ENCODE measurements at regions not wholly inside any gene's neighbourhood (a gene's known extent, or its start where the extent isn't known, plus 50 kb on each side); places are given as distances from the start of the nearest gene placed in this dataset.
"Not testable (repeated sequence)": the region's sequence is repeated elsewhere in the genome, so short reads cannot be mapped to it uniquely, and the experiment has no call there.

DNA sequence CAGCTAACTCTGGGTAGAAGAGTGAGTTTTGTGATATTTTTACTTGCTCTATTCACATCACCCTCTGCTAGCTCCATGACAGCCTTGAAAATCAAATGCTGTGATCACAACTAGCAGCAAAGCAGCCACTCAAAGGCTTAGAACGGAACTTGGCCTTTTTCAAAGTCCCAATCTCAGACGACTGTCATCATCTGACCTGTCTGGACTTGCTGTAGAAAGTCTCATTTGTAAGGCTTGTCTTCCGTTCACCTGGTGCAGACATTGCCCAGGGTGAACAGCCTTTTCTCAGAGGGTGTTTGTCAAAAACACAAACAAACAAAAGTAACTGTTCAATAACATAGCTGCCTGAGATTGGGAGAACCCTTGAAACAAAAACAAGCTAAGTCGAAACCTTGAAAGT, 458.9 kb upstream of the ADARB2 start:
- DNase-seq (ENCODE audit: low spot score) = no peak
- intact Hi-C loops (cut with micrococcal nuclease) = no loop called here
- no peaks in the 10 kb centered on the region for H3K4me1 Mint-ChIP-seq (ENCODE audit: low read depth)
- H3K36me3 Mint-ChIP-seq (ENCODE audit: low read depth) = no peaks in the 10 kb centered on the region
- no peaks in the 10 kb centered on the region for H3K27me3 Mint-ChIP-seq (ENCODE audit: low read depth)
- H3K4me3 Mint-ChIP-seq (ENCODE audit: low read depth) = no peak overlapping the region
- peaks cover 4% of the 10 kb centered on the region for H3K9me3 Mint-ChIP-seq
- no peak overlapping the region for H3K27ac Mint-ChIP-seq

GRCh38 chr10:2189356-2189755, 452.0 kb upstream of the ADARB2 start:
- DNase-seq (ENCODE audit: low spot score); H3K27me3 Mint-ChIP-seq (ENCODE audit: low read depth); H3K4me3 Mint-ChIP-seq (ENCODE audit: low read depth); H3K27ac Mint-ChIP-seq; H3K36me3 Mint-ChIP-seq (ENCODE audit: low read depth); intact Hi-C loops (cut with micrococcal nuclease); H3K9me3 Mint-ChIP-seq; H3K4me1 Mint-ChIP-seq (ENCODE audit: low read depth): not testable (repeated sequence)

GRCh38 chr10:2188371-2188770, 451.0 kb upstream of the ADARB2 start:
- Mint-ChIP-seq H3K4me1 (ENCODE audit: low read depth) (no peaks in the 10 kb centered on the region), H3K27ac (no peak overlapping the region), H3K4me3 (ENCODE audit: low read depth) (no peak overlapping the region), H3K9me3 (no peaks in the 10 kb centered on the region), H3K36me3 (ENCODE audit: low read depth) (no peaks in the 10 kb centered on the region), H3K27me3 (ENCODE audit: low read depth) (no peaks in the 10 kb centered on the region)
- DNase-seq (ENCODE audit: low spot score) = no peak
- intact Hi-C loops (cut with micrococcal nuclease) = no loop called here

DNA sequence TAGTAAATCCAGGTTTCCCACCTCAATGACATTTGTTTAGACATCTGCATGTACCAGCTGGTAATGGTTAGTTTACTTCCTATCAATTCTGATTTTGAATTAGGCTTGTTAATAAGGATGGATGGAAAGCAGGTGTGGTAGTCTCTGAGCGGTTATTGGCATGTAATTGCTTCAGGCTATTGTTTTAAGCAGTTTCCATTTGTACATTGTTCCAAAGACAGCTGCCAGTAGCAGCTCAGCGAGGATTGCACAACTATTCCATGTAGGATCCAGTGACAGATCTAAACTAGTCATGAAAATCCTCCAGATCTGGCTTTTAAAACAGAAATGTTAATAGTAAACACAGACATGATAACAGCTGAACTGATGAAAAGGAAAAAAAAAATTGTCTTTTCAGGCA, 436.0 kb upstream of the ADARB2 start:
- intact Hi-C loops (cut with micrococcal nuclease) = no loop called here
- no peak overlapping the region for H3K4me3 Mint-ChIP-seq (ENCODE audit: low read depth)
- no peak overlapping the region for H3K27ac Mint-ChIP-seq
- no peak for DNase-seq (ENCODE audit: low spot score)
- H3K9me3 Mint-ChIP-seq = no peaks in the 10 kb centered on the region
- no peaks in the 10 kb centered on the region for H3K4me1 Mint-ChIP-seq (ENCODE audit: low read depth)
- no peaks in the 10 kb centered on the region for H3K27me3 Mint-ChIP-seq (ENCODE audit: low read depth)
- no peaks in the 10 kb centered on the region for H3K36me3 Mint-ChIP-seq (ENCODE audit: low read depth)

GRCh38 chr10:2165771-2166460, 428.6 kb upstream of the ADARB2 start:
- Mint-ChIP-seq H3K36me3 (ENCODE audit: low read depth) (no peaks in the 10 kb centered on the region), H3K27ac (no peak overlapping the region), H3K27me3 (ENCODE audit: low read depth) (no peaks in the 10 kb centered on the region), H3K9me3 (no peaks in the 10 kb centered on the region), H3K4me3 (ENCODE audit: low read depth) (no peak overlapping the region), H3K4me1 (ENCODE audit: low read depth) (no peaks in the 10 kb centered on the region)
- DNase-seq (ENCODE audit: low spot score) = no peak
- intact Hi-C loops (cut with micrococcal nuclease) = no loop called here

GRCh38 chr10:2150288-2150687, 413.0 kb upstream of the ADARB2 start:
- H3K27ac Mint-ChIP-seq = no peak overlapping the region
- H3K4me1 Mint-ChIP-seq (ENCODE audit: low read depth) = no peaks in the 10 kb centered on the region
- no peaks in the 10 kb centered on the region for H3K27me3 Mint-ChIP-seq (ENCODE audit: low read depth)
- intact Hi-C loops (cut with micrococcal nuclease) = no loop called here
- no peaks in the 10 kb centered on the region for H3K9me3 Mint-ChIP-seq
- no peaks in the 10 kb centered on the region for H3K36me3 Mint-ChIP-seq (ENCODE audit: low read depth)
- no peak for DNase-seq (ENCODE audit: low spot score)
- no peak overlapping the region for H3K4me3 Mint-ChIP-seq (ENCODE audit: low read depth)

- no peaks in the 10 kb centered on the region for H3K4me1 Mint-ChIP-seq (ENCODE audit: low read depth)
These were observed 408.7 kb upstream of the ADARB2 start for GRCh38 chr10:2145926-2146478.

DNA sequence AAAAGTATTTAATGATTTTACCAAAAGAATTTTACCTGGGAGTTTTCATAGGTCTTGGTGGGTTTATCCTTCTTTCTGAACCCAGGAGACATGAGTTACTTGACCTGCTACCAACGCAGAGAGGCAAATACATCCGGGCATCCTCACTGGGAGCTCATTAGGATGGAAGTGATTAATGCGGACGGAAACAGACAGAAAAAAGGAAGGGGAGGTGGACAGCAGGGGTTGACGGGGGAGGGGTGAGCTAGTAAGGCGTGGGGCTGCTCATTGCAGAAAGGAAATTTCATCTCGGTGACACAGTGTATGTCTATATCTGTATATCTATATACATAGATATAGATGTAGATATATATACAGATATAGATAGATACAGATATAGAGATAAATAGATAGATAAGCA, 408.2 kb upstream of the ADARB2 start:
- intact Hi-C loops (cut with micrococcal nuclease) = no loop called here
- Mint-ChIP-seq H3K4me3 (ENCODE audit: low read depth) (no peak overlapping the region), H3K27me3 (ENCODE audit: low read depth) (no peaks in the 10 kb centered on the region), H3K9me3 (no peaks in the 10 kb centered on the region), H3K4me1 (ENCODE audit: low read depth) (no peaks in the 10 kb centered on the region), H3K27ac (no peak overlapping the region), H3K36me3 (ENCODE audit: low read depth) (no peaks in the 10 kb centered on the region)
- no peak for DNase-seq (ENCODE audit: low spot score)

More at GRCh38 chr10:2145926-2146478, 408.7 kb upstream of the ADARB2 start:
- no peaks in the 10 kb centered on the region for H3K27me3 Mint-ChIP-seq (ENCODE audit: low read depth)
- H3K27ac Mint-ChIP-seq = no peak overlapping the region
- no peak for DNase-seq (ENCODE audit: low spot score)
- no peak overlapping the region for H3K4me3 Mint-ChIP-seq (ENCODE audit: low read depth)
- H3K36me3 Mint-ChIP-seq (ENCODE audit: low read depth) = no peaks in the 10 kb centered on the region
- intact Hi-C loops (cut with micrococcal nuclease) = no loop called here
- H3K9me3 Mint-ChIP-seq = no peaks in the 10 kb centered on the region

DNA sequence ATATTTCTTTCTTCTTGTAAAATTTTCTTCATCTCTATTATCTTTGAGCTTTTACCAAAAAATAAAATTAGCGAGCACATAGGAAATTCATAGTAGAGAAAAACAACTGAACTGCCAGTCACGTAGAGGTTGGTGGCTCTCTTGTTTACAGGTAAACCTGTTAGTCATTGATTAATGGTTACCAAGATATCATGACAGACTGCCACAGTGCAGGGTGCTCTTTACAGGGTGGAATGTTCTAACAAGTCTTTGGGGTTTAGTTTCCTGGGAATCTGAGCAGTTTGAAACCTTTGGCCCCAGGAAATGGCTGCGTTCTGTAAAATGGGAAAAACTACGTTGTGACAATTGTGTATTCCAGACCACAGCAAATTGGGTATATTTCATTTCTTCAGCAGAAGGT, 407.3 kb upstream of the ADARB2 start:
- no peak for DNase-seq (ENCODE audit: low spot score)
- Mint-ChIP-seq H3K4me1 (ENCODE audit: low read depth) (no peaks in the 10 kb centered on the region), H3K36me3 (ENCODE audit: low read depth) (no peaks in the 10 kb centered on the region), H3K27me3 (ENCODE audit: low read depth) (no peaks in the 10 kb centered on the region), H3K9me3 (no peaks in the 10 kb centered on the region), H3K27ac (no peak overlapping the region), H3K4me3 (ENCODE audit: low read depth) (no peak overlapping the region)
- intact Hi-C loops (cut with micrococcal nuclease) = no loop called here

DNA sequence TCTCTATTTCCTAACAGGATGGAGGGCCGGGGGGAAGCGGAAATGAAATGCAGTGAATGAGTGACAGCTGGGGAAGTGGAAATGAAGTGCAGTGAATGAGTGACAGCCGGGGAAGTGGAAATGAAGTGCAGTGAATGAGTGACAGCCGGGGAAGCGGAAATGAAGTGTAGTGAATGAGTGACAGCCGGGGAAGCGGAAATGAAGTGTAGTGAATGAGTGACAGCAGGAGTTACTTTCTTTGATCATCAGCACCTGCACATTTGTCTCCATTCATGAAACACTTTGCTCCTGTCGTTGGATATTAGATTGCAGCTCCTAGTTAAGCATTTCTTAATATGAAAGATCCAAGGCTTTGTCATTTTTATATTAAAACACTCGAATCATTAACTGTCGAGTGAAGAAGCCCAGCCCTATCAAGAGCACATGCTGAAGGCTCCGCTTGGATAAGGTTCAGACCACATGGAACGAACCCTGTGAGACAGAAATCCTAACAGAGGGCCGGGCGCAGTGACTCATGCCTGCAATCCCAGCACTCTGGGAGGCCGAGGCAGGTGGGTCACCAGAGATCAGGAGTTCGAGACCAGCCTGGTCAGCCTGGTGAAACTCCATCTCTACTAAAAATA, 406.0 kb upstream of the ADARB2 start:
- no peaks in the 10 kb centered on the region for H3K4me1 Mint-ChIP-seq (ENCODE audit: low read depth)
- no peak overlapping the region for H3K4me3 Mint-ChIP-seq (ENCODE audit: low read depth)
- H3K27ac Mint-ChIP-seq = no peak overlapping the region
- H3K9me3 Mint-ChIP-seq = no peaks in the 10 kb centered on the region
- H3K27me3 Mint-ChIP-seq (ENCODE audit: low read depth) = no peaks in the 10 kb centered on the region
- intact Hi-C loops (cut with micrococcal nuclease) = no loop called here
- H3K36me3 Mint-ChIP-seq (ENCODE audit: low read depth) = no peaks in the 10 kb centered on the region
- DNase-seq (ENCODE audit: low spot score) = no peak

DNA sequence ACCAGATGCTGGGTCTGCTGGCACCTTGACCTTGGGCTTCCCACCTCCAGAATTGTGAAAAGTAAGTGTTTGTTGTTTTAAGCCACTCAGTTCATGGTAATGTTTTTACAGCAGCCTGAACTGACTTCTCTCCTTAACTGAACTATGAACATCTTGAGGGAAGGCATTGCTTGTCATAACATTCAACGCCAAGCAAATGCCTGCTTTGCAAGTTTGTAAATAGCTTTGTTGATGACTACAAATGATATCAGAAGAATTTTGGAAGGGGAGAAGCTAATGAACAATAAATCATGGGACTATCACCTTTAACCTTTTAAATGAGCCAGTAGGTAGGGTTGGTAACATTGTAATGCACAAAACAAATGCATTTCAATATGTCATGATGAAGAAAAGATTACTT, 402.4 kb upstream of the ADARB2 start:
- no peak overlapping the region for H3K27ac Mint-ChIP-seq
- H3K4me1 Mint-ChIP-seq (ENCODE audit: low read depth) = no peaks in the 10 kb centered on the region

GRCh38 chr10:2137549-2138174, 400.3 kb upstream of the ADARB2 start:
- intact Hi-C loops (cut with micrococcal nuclease) = no loop called here
- no peaks in the 10 kb centered on the region for H3K9me3 Mint-ChIP-seq
- H3K27me3 Mint-ChIP-seq (ENCODE audit: low read depth) = no peaks in the 10 kb centered on the region
- no peak for DNase-seq (ENCODE audit: low spot score)
- no peaks in the 10 kb centered on the region for H3K4me1 Mint-ChIP-seq (ENCODE audit: low read depth)
- no peak overlapping the region for H3K4me3 Mint-ChIP-seq (ENCODE audit: low read depth)
- no peaks in the 10 kb centered on the region for H3K36me3 Mint-ChIP-seq (ENCODE audit: low read depth)
- H3K27ac Mint-ChIP-seq = no peak overlapping the region

More for the DNA sequence above, 402.4 kb upstream of the ADARB2 start:
- DNase-seq (ENCODE audit: low spot score) = no peak
- intact Hi-C loops (cut with micrococcal nuclease) = no loop called here
- no peaks in the 10 kb centered on the region for H3K9me3 Mint-ChIP-seq
- H3K36me3 Mint-ChIP-seq (ENCODE audit: low read depth) = no peaks in the 10 kb centered on the region
- H3K4me3 Mint-ChIP-seq (ENCODE audit: low read depth) = no peak overlapping the region
- no peaks in the 10 kb centered on the region for H3K27me3 Mint-ChIP-seq (ENCODE audit: low read depth)

DNA sequence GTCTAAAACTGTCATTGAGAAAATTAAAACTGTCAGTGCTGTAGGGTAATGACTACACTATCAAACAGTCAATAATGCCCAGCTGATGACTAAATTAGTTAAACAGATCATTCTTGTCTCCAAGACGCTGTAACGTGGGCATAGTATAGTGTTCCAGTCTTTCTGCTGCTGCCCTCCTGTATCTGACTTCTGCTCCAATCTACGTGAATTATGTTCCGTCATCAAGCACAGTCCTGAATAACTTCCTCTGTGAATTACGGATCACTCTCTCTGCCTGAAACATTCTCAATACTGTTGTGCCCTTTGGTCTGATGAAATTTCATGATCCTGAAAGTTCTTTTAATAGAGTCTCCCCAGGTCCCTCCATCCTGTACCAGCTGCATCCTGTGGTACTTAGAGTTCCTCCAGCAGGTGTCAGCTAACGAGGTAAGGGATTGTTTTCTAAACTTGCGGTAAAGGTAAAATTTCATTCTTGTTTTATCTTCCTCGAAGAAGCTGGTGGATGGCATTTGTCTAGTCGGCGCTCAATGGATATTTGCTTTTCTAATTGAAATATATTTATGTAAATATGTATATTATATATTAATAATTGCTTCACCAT, 393.5 kb upstream of the ADARB2 start:
- no peaks in the 10 kb centered on the region for H3K4me1 Mint-ChIP-seq (ENCODE audit: low read depth)
- H3K36me3 Mint-ChIP-seq (ENCODE audit: low read depth) = no peaks in the 10 kb centered on the region
- intact Hi-C loops (cut with micrococcal nuclease) = no loop called here
- H3K27me3 Mint-ChIP-seq (ENCODE audit: low read depth) = no peaks in the 10 kb centered on the region
- no peak for DNase-seq (ENCODE audit: low spot score)
- H3K4me3 Mint-ChIP-seq (ENCODE audit: low read depth) = no peak overlapping the region
- H3K27ac Mint-ChIP-seq = no peak overlapping the region
- no peaks in the 10 kb centered on the region for H3K9me3 Mint-ChIP-seq
